Activated T-helper 2 cell treated with anti-CD3 and anti-CD28 coated beads, Interferon-gamma antibody, Interleukin-2, Interleukin-4, amounts not matched to agents 10 μg/mL and 5 μg/mL and 100 μg/mL, durations not matched to agents 14 hours and 24 hours and 36 hours (primary cell): ENCODE measurements at regions not wholly inside any gene's neighbourhood (a gene's known extent, or its start where the extent isn't known, plus 50 kb on each side); places are given as distances from the start of the nearest gene placed in this dataset.

Experiments
- DNase-seq: peaks from one replicate; pipeline ENCODE4 v3.0.0; 2021; ENCODE audit warnings: low spot score
- H3K27ac Mint-ChIP-seq: one replicate; pipeline ENCODE4 v1.8.0; 2021; ENCODE audit warnings: mixed read lengths
- H3K27me3 Mint-ChIP-seq: one replicate; pipeline ENCODE4 v1.8.0; 2021; ENCODE audit warnings: low read depth, mixed read lengths
- H3K36me3 Mint-ChIP-seq: one replicate; pipeline ENCODE4 v1.8.0; 2021; ENCODE audit warnings: low read depth, mixed read lengths
- H3K4me1 Mint-ChIP-seq: one replicate; pipeline ENCODE4 v1.8.0; 2021; ENCODE audit warnings: low read depth, mixed read lengths
- H3K4me3 Mint-ChIP-seq: one replicate; pipeline ENCODE4 v1.8.0; 2021; ENCODE audit warnings: low read depth, mild to moderate bottlenecking, moderate library complexity, mixed read lengths
- H3K9me3 Mint-ChIP-seq: one replicate; pipeline ENCODE4 v1.8.0; 2021; ENCODE audit warnings: mixed read lengths
- intact Hi-C: fragments of 100-400 bp; cut with micrococcal nuclease; formaldehyde crosslinking; loops from one replicate; pipeline ENCODE4 v1.15.1; 2023

DNA sequence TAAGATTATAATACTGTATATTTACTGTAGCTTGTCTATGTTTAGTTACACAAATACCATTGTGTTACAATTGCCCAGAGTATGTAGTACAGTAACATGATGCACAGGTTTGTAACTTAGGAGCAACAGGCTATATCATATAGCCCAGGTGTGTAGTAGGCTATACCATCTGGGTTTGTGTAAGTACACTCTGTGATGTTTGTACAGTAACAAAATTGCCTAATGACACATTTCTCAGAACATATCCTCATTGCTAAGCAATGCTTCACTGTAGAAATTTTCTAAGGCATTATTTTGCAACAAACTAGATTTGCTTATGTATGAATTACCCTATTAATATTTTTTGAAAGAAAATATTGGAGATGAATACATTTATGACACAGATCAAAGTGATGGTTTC lies 1390.9 kb downstream of the C4orf33 start:
- no peak overlapping the region for H3K4me3 Mint-ChIP-seq
- H3K9me3 Mint-ChIP-seq = peaks cover 17% of the 10 kb centered on the region

DNA sequence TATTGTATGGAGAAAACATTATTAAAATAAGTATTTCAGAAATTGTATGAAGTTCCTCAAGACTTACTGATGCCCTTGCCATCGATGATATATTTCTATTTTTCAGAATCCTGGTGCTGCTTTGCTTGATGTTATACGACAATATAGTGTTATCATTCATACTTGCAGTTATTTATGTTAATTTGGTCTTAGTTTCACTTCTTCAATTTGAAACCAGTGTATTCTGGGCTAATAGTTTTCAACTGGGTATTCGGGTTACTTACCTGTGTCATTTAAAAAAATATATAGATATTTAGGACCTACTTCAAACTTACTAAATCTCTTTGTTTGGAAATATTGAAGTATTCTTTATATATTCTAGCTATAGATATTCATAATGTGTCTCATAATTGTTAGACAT lies 1414.7 kb downstream of the C4orf33 start:
- Mint-ChIP-seq H3K27me3 (no peaks in the 10 kb centered on the region), H3K4me3 (no peak overlapping the region), H3K4me1 (no peaks in the 10 kb centered on the region), H3K27ac (no peak overlapping the region), H3K36me3 (no peaks in the 10 kb centered on the region), H3K9me3 (peaks cover 13% of the 10 kb centered on the region)
- intact Hi-C loops = no loop called here
- no peak for DNase-seq

More for the DNA sequence above, 1390.9 kb downstream of the C4orf33 start:
- no peak for DNase-seq
- H3K27ac Mint-ChIP-seq = no peak overlapping the region
- no peaks in the 10 kb centered on the region for H3K36me3 Mint-ChIP-seq
- intact Hi-C loops = no loop called here
- no peaks in the 10 kb centered on the region for H3K27me3 Mint-ChIP-seq
- no peaks in the 10 kb centered on the region for H3K4me1 Mint-ChIP-seq

DNA sequence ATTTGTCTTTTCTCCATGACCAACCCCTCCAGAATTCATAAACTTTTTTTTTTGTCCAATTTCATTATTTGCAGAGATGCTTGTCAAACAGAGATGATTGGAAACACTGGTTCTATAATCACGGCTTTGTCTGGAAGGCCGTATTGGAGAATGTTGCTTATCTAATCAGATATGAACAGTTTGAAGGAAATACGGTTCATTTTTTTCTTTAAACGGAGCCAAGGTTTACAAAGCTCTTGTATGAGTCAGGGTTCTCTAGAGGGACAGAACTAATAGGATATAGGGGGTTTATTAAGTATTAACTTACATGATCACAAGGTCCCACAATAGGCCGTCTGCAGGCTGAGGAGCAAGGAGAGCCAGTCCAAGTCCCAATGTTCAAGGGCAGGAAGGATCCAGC lies 1415.8 kb downstream of the C4orf33 start:
- intact Hi-C loops = no loop called here
- Mint-ChIP-seq H3K4me1 (no peaks in the 10 kb centered on the region), H3K4me3 (no peak overlapping the region)

DNA sequence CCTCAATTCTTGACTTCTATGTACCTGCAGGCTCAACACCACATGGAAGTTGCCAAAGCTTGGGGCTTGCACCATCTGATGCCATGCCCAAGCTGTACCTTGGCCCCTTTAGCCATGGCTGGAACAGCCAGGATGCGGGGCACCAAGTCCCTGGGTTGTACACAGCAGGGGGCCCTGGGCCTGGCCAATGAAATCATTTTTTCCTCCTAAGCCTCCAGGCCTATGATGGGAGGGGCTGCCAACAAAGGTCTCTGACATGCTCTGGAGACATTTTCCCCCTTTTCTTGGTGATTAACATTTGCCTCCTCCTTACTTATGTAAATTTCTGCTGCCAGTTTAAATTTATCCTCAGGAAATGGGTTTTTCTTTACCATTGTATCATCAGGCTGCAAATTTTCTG lies 1428.1 kb downstream of the C4orf33 start:
- Mint-ChIP-seq H3K4me3 (no peak overlapping the region), H3K36me3 (no peaks in the 10 kb centered on the region), H3K27ac (no peak overlapping the region), H3K4me1 (no peaks in the 10 kb centered on the region), H3K27me3 (no peaks in the 10 kb centered on the region), H3K9me3 (peaks cover 17% of the 10 kb centered on the region)
- intact Hi-C loops = no loop called here
- no peak for DNase-seq

More for the DNA sequence above, 1415.8 kb downstream of the C4orf33 start:
- no peak for DNase-seq
- no peaks in the 10 kb centered on the region for H3K27me3 Mint-ChIP-seq
- H3K36me3 Mint-ChIP-seq = no peaks in the 10 kb centered on the region
- H3K27ac Mint-ChIP-seq = no peak overlapping the region
- peaks cover 13% of the 10 kb centered on the region for H3K9me3 Mint-ChIP-seq

DNA sequence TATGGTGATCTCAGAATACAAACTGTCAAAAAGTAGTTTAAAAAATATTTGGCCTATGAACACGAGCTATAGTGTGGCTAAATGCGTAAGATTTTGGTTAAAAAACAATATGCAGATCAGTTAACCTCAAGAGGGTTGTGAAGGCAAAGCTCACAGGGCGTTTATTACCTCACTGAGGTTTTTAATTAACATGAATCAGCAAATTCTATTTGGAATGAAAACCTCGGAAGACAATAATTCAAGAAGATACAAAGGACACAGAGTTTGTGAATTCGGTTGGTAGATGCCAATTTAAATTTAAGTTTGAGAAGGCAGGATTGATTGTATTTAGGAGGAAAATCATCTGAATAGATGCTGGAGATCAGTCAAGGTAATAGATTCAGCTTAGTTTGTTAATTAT lies 1434.6 kb downstream of the C4orf33 start:
- DNase-seq = no peak
- Mint-ChIP-seq H3K4me3 (no peak overlapping the region), H3K27ac (no peak overlapping the region), H3K9me3 (peaks cover 11% of the 10 kb centered on the region), H3K36me3 (no peaks in the 10 kb centered on the region), H3K4me1 (no peaks in the 10 kb centered on the region), H3K27me3 (no peaks in the 10 kb centered on the region)
- intact Hi-C loops = no loop called here

DNA sequence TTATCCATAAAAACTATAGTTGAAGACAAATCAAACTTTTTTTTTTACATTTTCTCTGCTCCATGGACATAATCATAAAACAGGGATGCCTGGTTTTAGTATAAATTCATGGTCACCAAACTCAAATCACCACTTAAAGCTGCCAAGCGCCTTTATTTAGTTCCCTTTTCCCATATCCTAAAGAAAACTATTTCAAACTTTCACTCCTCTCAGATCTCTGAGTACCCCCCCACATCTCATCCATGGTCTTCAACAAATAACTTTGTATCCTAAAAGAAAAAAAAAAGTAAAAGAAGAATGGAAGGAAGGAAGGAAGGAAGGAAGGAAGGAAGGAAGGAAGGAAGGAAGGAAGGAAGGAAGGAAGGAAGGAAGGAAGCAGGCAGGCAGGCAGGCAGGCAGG lies 1438.7 kb downstream of the C4orf33 start:
- no peak overlapping the region for H3K27ac Mint-ChIP-seq
- peaks cover 8% of the 10 kb centered on the region for H3K9me3 Mint-ChIP-seq
- no peak for DNase-seq
- no peaks in the 10 kb centered on the region for H3K27me3 Mint-ChIP-seq
- intact Hi-C loops = no loop called here
- H3K4me1 Mint-ChIP-seq = no peaks in the 10 kb centered on the region
- no peak overlapping the region for H3K4me3 Mint-ChIP-seq
- H3K36me3 Mint-ChIP-seq = no peaks in the 10 kb centered on the region

DNA sequence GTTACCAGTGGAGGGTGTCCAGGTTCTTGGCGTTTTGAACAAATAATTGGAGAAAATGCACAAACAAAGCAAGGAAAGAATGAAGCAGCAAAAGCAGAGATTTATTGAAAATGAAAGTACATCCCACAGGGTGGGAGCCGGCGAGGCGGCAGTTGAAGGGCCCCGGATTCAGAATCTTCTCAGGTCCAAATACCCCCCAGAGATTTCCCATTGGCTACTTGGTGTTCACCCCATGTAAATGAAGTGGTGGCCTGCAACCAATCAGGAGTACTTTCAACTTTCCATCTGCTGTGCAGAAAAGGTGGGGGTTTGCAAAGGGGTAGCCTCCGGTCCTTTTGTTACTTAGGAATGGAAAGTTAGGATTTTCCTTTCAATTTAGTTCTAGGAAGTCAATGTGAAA lies 1447.0 kb downstream of the C4orf33 start:
- Mint-ChIP-seq H3K27me3 (no peaks in the 10 kb centered on the region), H3K4me3 (no peak overlapping the region), H3K36me3 (no peaks in the 10 kb centered on the region), H3K9me3 (peaks cover 5% of the 10 kb centered on the region), H3K4me1 (no peaks in the 10 kb centered on the region), H3K27ac (no peak overlapping the region)
- intact Hi-C loops = no loop called here
- no peak for DNase-seq

DNA sequence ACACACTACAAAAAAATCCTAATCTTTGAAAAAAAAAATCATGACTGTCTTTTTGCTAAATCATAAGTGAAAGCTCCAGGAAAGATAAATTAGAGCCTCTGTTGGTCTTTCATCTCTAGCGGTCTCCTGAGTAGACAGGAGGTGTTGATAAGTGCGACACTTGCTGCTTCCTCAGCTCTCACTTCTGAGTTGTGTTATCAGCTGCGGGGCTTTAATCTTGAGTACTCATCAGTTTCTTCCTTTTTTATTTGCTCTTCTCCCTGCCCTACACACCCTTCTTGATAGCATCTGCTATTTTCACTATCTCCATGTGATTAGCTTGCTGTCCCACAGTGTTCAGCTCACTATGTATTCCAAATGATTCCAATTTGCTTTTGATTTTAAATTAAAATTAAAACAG lies 1449.2 kb downstream of the C4orf33 start:
- Mint-ChIP-seq H3K9me3 (peaks cover 5% of the 10 kb centered on the region), H3K27me3 (no peaks in the 10 kb centered on the region), H3K4me3 (no peak overlapping the region), H3K4me1 (no peaks in the 10 kb centered on the region), H3K36me3 (no peaks in the 10 kb centered on the region), H3K27ac (no peak overlapping the region)
- DNase-seq = no peak
- intact Hi-C loops = no loop called here

DNA sequence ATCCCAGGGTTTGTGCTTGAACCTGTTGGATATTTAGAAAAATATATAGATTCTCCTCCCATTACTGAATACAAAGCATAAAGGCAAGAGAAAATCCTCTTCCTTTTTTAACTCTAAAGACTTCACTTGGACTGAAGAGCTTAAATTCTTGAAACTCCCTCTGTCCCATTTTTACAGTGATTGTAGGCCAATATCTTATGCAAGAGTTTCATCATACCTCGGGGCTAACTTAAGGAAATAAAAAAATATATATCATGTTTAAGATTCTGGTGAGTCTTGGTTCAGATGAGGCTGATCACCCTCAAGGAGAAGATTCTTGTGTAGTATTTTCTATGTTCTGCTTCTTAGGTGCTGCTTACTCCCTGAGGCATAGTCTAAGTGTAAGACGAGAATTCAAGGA lies 1449.6 kb downstream of the C4orf33 start:
- intact Hi-C loops = no loop called here
- Mint-ChIP-seq H3K27me3 (no peaks in the 10 kb centered on the region), H3K4me3 (no peak overlapping the region), H3K4me1 (no peaks in the 10 kb centered on the region), H3K27ac (no peak overlapping the region), H3K36me3 (no peaks in the 10 kb centered on the region), H3K9me3 (peaks cover 5% of the 10 kb centered on the region)
- DNase-seq = no peak

DNA sequence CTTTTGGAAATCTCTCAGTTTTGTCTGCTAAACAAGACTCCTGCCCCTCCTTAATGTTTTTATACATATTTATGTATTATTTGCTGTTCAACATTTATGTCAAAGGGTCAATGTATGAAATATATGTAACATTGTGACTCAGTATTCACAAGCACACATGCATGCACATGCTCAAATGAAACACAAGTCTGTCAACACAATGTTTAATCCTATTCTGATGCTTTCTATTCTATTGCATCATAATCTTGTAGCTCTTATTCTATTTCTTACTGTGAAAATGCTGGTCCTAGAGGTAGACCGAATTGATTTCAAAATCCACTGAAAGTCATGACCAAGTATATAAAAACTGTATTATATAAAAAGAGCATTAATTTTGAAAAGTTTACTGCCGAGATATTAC lies 1463.3 kb downstream of the C4orf33 start:
- intact Hi-C loops = no loop called here
- H3K9me3 Mint-ChIP-seq = peaks cover 14% of the 10 kb centered on the region
- no peaks in the 10 kb centered on the region for H3K4me1 Mint-ChIP-seq

DNA sequence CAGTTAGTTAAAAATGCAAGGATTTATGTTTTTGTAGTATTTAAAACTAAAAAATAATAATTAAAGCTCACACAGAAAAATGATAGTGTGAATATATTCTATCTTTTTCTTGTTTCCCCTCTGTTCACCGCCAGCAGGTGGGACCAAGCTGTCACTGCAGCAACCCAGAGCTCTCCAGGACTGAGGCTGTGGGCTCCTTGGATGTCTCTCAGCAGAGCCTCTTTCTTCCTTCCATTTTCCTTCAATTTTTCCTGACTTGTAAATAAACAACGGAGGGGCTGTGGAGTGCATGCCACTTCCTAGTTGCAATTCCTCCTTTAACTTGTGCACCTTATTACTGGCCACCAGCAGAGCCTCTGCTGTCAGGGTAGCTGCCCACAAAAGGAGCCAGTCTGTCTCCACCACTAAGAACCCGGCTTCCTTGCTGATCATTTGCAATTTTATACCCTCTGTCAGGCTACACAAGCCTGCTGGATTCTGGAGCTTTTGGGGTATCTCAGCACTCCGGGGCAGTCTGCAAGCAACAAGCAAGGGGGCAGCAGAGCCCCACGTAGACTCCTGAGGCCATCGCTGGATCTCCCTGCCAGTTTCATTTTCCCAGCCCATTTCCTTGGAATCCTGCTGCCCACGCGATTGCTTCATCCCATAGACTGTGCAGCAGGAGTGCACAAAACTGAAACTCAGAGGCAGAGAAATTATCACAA lies 1467.4 kb downstream of the C4orf33 start:
- DNase-seq = no peak
- Mint-ChIP-seq H3K27me3 (no peaks in the 10 kb centered on the region), H3K36me3 (no peaks in the 10 kb centered on the region), H3K27ac (no peak overlapping the region), H3K9me3 (peaks cover 14% of the 10 kb centered on the region), H3K4me1 (no peaks in the 10 kb centered on the region), H3K4me3 (no peak overlapping the region)
- intact Hi-C loops = no loop called here

More for the DNA sequence above, 1463.3 kb downstream of the C4orf33 start:
- H3K4me3 Mint-ChIP-seq = no peak overlapping the region
- no peaks in the 10 kb centered on the region for H3K36me3 Mint-ChIP-seq
- H3K27me3 Mint-ChIP-seq = no peaks in the 10 kb centered on the region
- no peak for DNase-seq
- H3K27ac Mint-ChIP-seq = no peak overlapping the region

DNA sequence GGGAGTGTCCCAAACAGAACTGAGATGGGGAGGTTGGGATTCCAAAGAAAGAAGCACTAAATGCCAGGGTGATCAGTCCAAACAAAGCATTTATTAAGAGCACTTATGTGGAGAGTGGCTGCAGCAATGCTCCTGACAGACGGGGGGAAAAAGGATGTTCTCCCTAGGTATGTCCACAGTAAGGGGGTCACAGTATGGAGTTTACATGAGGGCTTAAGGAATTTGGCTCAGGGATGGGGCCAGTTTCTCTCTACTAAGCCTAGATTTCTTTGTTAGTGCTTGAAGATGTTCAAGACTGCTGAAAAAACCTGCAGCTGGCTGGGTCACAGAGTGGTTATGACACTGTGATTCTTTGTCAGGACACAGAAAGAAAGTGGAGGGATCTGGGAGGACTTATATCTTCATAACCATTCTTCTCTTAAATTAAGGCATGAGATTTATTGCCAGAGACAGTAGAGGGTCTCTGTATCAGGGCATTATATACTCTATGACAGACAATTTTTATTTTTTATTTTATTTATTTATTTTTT lies 1468.0 kb downstream of the C4orf33 start:
- H3K4me1 Mint-ChIP-seq = no peaks in the 10 kb centered on the region
- intact Hi-C loops = no loop called here

DNA sequence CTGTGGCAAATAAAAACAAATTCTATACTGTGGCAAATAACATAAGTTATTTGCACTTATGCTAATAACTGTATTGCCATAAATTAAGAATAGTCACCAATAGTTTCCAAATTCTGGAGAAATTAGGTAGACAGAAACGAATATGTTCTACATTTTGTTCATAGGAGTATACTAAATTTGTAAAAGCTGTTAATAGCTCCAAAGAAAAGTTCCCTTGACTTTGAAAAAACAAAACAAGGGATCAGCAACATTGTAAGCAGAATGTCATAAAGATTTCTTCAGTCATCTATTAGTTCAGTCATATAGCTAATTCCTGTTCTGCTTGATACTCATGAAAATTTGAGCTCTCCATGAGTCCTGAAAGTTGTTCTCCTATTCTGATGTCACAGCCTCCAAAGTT lies 1472.8 kb downstream of the C4orf33 start:
- intact Hi-C loops = no loop called here
- H3K27me3 Mint-ChIP-seq = no peaks in the 10 kb centered on the region
- H3K9me3 Mint-ChIP-seq = peaks cover 10% of the 10 kb centered on the region
- H3K36me3 Mint-ChIP-seq = no peaks in the 10 kb centered on the region
- H3K4me1 Mint-ChIP-seq = no peaks in the 10 kb centered on the region
- no peak overlapping the region for H3K27ac Mint-ChIP-seq
- H3K4me3 Mint-ChIP-seq = no peak overlapping the region
- no peak for DNase-seq

More for the DNA sequence above, 1468.0 kb downstream of the C4orf33 start:
- no peak for DNase-seq
- Mint-ChIP-seq H3K36me3 (no peaks in the 10 kb centered on the region), H3K4me3 (no peak overlapping the region), H3K9me3 (peaks cover 13% of the 10 kb centered on the region), H3K27ac (no peak overlapping the region), H3K27me3 (no peaks in the 10 kb centered on the region)
